ENCODE measurements at regions not wholly inside any gene's neighbourhood (a gene's known extent, or its start where the extent isn't known, plus 50 kb on each side); places are given as distances from the start of the nearest gene placed in this dataset.

- no peak overlapping the region for H2AFZ ChIP-seq (ENCODE audit: low read depth, low read length)
- no TSS peak for BruUV-seq (replicated peaks)
- H3K27ac ChIP-seq (ENCODE audit: insufficient read depth, low read depth, low read length), result no peak overlapping the region
- FAIRE-seq, result no peak
- no peaks in the 10 kb centered on the region for H3K9me3 ChIP-seq (replicated peaks; ENCODE audit: control insufficient read depth, insufficient read depth, low read length)
- no peak overlapping the region for H3K4me3 ChIP-seq (replicated peaks in 1 of 3; ENCODE audit: insufficient read depth in 1 of 3, low read depth in 1 of 3, low read length in 3 of 3)
- TF ChIP-seq JUN (IDR thresholded peaks at IDR 0.05; ENCODE audit: borderline replicate concordance, insufficient read depth, insufficient read length, low read depth) (no peak), POLR2AphosphoS5 (IDR thresholded peaks at IDR 0.05; ENCODE audit: insufficient read depth, low read depth, low read length) (no peak), FOS (IDR thresholded peaks at IDR 0.05; ENCODE audit: borderline replicate concordance, insufficient read depth, low read length) (no peak), CTCF (IDR thresholded peaks at IDR 0.05; ENCODE audit: extremely low read depth in 1 of 2, insufficient read depth in 1 of 2, low read depth in 1 of 2, low read length in 2 of 2) (no peak), MYC (IDR thresholded peaks at IDR 0.05; ENCODE audit: low read depth, low read length) (no peak), MAX (IDR thresholded peaks at IDR 0.05; ENCODE audit: insufficient read depth, insufficient read length) (no peak), POLR2A (IDR thresholded peaks at IDR 0.05; ENCODE audit: low read depth, low read length) (no peak), EZH2 (IDR thresholded peaks at IDR 0.05; ENCODE audit: borderline replicate concordance, low read depth, low read length, severe bottlenecking) (no peak), GATA2 (IDR thresholded peaks at IDR 0.05; ENCODE audit: insufficient read depth, insufficient read length, low read depth, low read length) (no peak)
- H3K4me2 ChIP-seq (ENCODE audit: insufficient read depth, low read length), result no peak overlapping the region
- H3K9me1 ChIP-seq (replicated peaks; ENCODE audit: control insufficient read depth, extremely low read depth, insufficient read depth, low read length), result no peaks in the 10 kb centered on the region
- CTCF ChIA-PET, result no interaction called here
- H3K79me2 ChIP-seq (ENCODE audit: control insufficient read depth, insufficient read depth, low read length), result no peaks in the 10 kb centered on the region
- H3K4me1 ChIP-seq (ENCODE audit: control insufficient read depth, extremely low read depth, insufficient read depth, low read length), result no peaks in the 10 kb centered on the region
- no peaks in the 10 kb centered on the region for H3K36me3 ChIP-seq (ENCODE audit: control insufficient read depth in 2 of 2, extremely low read depth in 1 of 2, insufficient read depth in 2 of 2, low read length in 2 of 2)
- intact Hi-C loops (cut with micrococcal nuclease) (no loop called here), dilution Hi-C loops (cut with MboI; ENCODE audit: extremely low pct_ligation_motif_present, low sequenced_read_pairs) (no loop called here)
- DNase-seq (ENCODE audit: low read depth, low spot score), result no peak
- POLR2A ChIA-PET, result no interaction called here
- H3K27me3 ChIP-seq (ENCODE audit: control insufficient read depth in 2 of 2, insufficient read depth in 2 of 2, low read length in 2 of 2), result no peaks in the 10 kb centered on the region
- H3K9ac ChIP-seq (replicated peaks; ENCODE audit: extremely low read depth, insufficient read depth, low read length), result no peak overlapping the region
- H4K20me1 ChIP-seq (replicated peaks; ENCODE audit: control insufficient read depth, extremely low read depth, insufficient read depth, low read length), result no peaks in the 10 kb centered on the region
Measured at GRCh38 chr18:38792731-38793130, 1227.1 kb upstream of the CELF4 start.

Data from endothelial cell of umbilical vein (primary cell).